ENCODE measurements at regions not wholly inside any gene's neighbourhood (a gene's known extent, or its start where the extent isn't known, plus 50 kb on each side); places are given as distances from the start of the nearest gene placed in this dataset.

GRCh38 chr12:102730996-102731395 is 186.0 kb downstream of the PAH start:
- no peak for TF ChIP-seq EZH2phosphoT487 (IDR thresholded peaks at IDR 0.05)
- TF ChIP-seq CTCF (IDR thresholded peaks at IDR 0.05) = no peak
- no peak for TF ChIP-seq EZH2 (IDR thresholded peaks at IDR 0.05)
- DNase-seq (ENCODE audit: low spot score) = no peak
- H3K4me3 ChIP-seq = no peak overlapping the region
- H3K4me3 Mint-ChIP-seq = no peak overlapping the region
- no peaks in the 10 kb centered on the region for H3K36me3 ChIP-seq
- H3K36me3 Mint-ChIP-seq = no peaks in the 10 kb centered on the region
- no peak overlapping the region for H3K4me2 ChIP-seq
- H3K4me1 ChIP-seq = no peaks in the 10 kb centered on the region
- no peak overlapping the region for H3K27ac Mint-ChIP-seq
- no peaks in the 10 kb centered on the region for H3K27me3 ChIP-seq
- no peak overlapping the region for H3K27ac ChIP-seq
- peaks cover 5% of the 10 kb centered on the region for H3K27me3 Mint-ChIP-seq (ENCODE audit: insufficient read depth, low read depth)
- H3K4me1 Mint-ChIP-seq = no peaks in the 10 kb centered on the region
- no peaks in the 10 kb centered on the region for H3F3A ChIP-seq (ENCODE audit: low read depth)
- H3K79me2 ChIP-seq (ENCODE audit: low read depth) = no peaks in the 10 kb centered on the region
- H3K9me3 Mint-ChIP-seq = no peaks in the 10 kb centered on the region
- no peaks in the 10 kb centered on the region for H4K20me1 ChIP-seq (ENCODE audit: low read depth)
- no peak overlapping the region for H2AFZ ChIP-seq (replicated peaks)
- no peak overlapping the region for H3K9ac ChIP-seq
- no peaks in the 10 kb centered on the region for H3K9me3 ChIP-seq (ENCODE audit: low read depth)

- H3K36me3 Mint-ChIP-seq = no peaks in the 10 kb centered on the region
- no peaks in the 10 kb centered on the region for H3K4me1 Mint-ChIP-seq
- H3K4me1 ChIP-seq = no peaks in the 10 kb centered on the region
- H3K4me3 ChIP-seq = no peak overlapping the region
- H3K9me3 ChIP-seq (ENCODE audit: low read depth) = no peaks in the 10 kb centered on the region
- H2AFZ ChIP-seq (replicated peaks) = no peak overlapping the region
- no peaks in the 10 kb centered on the region for H3K27me3 ChIP-seq
- no peaks in the 10 kb centered on the region for H4K20me1 ChIP-seq (ENCODE audit: low read depth)
- H3K27ac Mint-ChIP-seq = no peak overlapping the region
- no peak overlapping the region for H3K4me3 Mint-ChIP-seq
- no peaks in the 10 kb centered on the region for H3K79me2 ChIP-seq (ENCODE audit: low read depth)
- no peak for TF ChIP-seq CTCF (IDR thresholded peaks at IDR 0.05)
- no peak for TF ChIP-seq EZH2phosphoT487 (IDR thresholded peaks at IDR 0.05)
- no peak for TF ChIP-seq EZH2 (IDR thresholded peaks at IDR 0.05)
- no peak overlapping the region for H3K4me2 ChIP-seq
- H3F3A ChIP-seq (ENCODE audit: low read depth) = no peaks in the 10 kb centered on the region
- H3K27ac ChIP-seq = no peak overlapping the region
- no peaks in the 10 kb centered on the region for H3K36me3 ChIP-seq
- H3K27me3 Mint-ChIP-seq (ENCODE audit: insufficient read depth, low read depth) = peaks cover 3% of the 10 kb centered on the region
- no peak overlapping the region for H3K9ac ChIP-seq
- no peaks in the 10 kb centered on the region for H3K9me3 Mint-ChIP-seq
- no peak for DNase-seq (ENCODE audit: low spot score)
Measured at GRCh38 chr12:102728506-102729242, 188.4 kb downstream of the PAH start.

GRCh38 chr12:102726686-102727085 is 190.4 kb downstream of the PAH start:
- no peak overlapping the region for H3K4me3 ChIP-seq
- no peaks in the 10 kb centered on the region for H3K36me3 Mint-ChIP-seq
- no peak overlapping the region for H3K27ac ChIP-seq
- no peak overlapping the region for H3K4me3 Mint-ChIP-seq
- no peaks in the 10 kb centered on the region for H3K4me1 ChIP-seq
- H3K4me1 Mint-ChIP-seq = no peaks in the 10 kb centered on the region
- H3K27me3 ChIP-seq = no peaks in the 10 kb centered on the region
- no peak for TF ChIP-seq EZH2 (IDR thresholded peaks at IDR 0.05)
- TF ChIP-seq EZH2phosphoT487 (IDR thresholded peaks at IDR 0.05) = no peak
- no peaks in the 10 kb centered on the region for H3F3A ChIP-seq (ENCODE audit: low read depth)
- no peak overlapping the region for H3K4me2 ChIP-seq
- peaks cover 2% of the 10 kb centered on the region for H3K27me3 Mint-ChIP-seq (ENCODE audit: insufficient read depth, low read depth)
- H3K79me2 ChIP-seq (ENCODE audit: low read depth) = no peaks in the 10 kb centered on the region
- no peak overlapping the region for H3K27ac Mint-ChIP-seq
- no peaks in the 10 kb centered on the region for H3K36me3 ChIP-seq
- H3K9me3 ChIP-seq (ENCODE audit: low read depth) = no peaks in the 10 kb centered on the region
- no peaks in the 10 kb centered on the region for H3K9me3 Mint-ChIP-seq
- H3K9ac ChIP-seq = no peak overlapping the region
- no peak overlapping the region for H2AFZ ChIP-seq (replicated peaks)
- DNase-seq (ENCODE audit: low spot score) = no peak
- H4K20me1 ChIP-seq (ENCODE audit: low read depth) = no peaks in the 10 kb centered on the region

- H3K4me3 Mint-ChIP-seq = no peak overlapping the region
- H3K27ac Mint-ChIP-seq = no peak overlapping the region
- H3K9me3 Mint-ChIP-seq = no peaks in the 10 kb centered on the region
Measured at GRCh38 chr12:102722147-102722546, 194.9 kb downstream of the PAH start.

More at GRCh38 chr12:102722147-102722546, 194.9 kb downstream of the PAH start:
- Histone ChIP-seq H3K4me3 (no peak overlapping the region), H2AFZ (replicated peaks) (no peak overlapping the region), H3K79me2 (ENCODE audit: low read depth) (no peaks in the 10 kb centered on the region), H3K4me2 (no peak overlapping the region), H4K20me1 (ENCODE audit: low read depth) (no peaks in the 10 kb centered on the region), H3K27me3 (no peaks in the 10 kb centered on the region), H3K4me1 (no peaks in the 10 kb centered on the region), H3K27ac (no peak overlapping the region), H3K9me3 (ENCODE audit: low read depth) (no peaks in the 10 kb centered on the region), H3K36me3 (no peaks in the 10 kb centered on the region), H3K9ac (no peak overlapping the region), H3F3A (ENCODE audit: low read depth) (no peaks in the 10 kb centered on the region)
- no peak for TF ChIP-seq CTCF (IDR thresholded peaks at IDR 0.05)
- TF ChIP-seq EZH2 (IDR thresholded peaks at IDR 0.05) = no peak
- TF ChIP-seq EZH2phosphoT487 (IDR thresholded peaks at IDR 0.05) = no peak
- Mint-ChIP-seq H3K27me3 (ENCODE audit: insufficient read depth, low read depth) (no peaks in the 10 kb centered on the region), H3K36me3 (no peaks in the 10 kb centered on the region), H3K4me1 (no peaks in the 10 kb centered on the region)
- no peak for DNase-seq (ENCODE audit: low spot score)

Data from neural progenitor cell (in vitro differentiated cells).